SK-N-SH treated with all-trans-retinoic acid at 6 μM for 48 hours (cell line): ENCODE measurements at regions not wholly inside any gene's neighbourhood (a gene's known extent, or its start where the extent isn't known, plus 50 kb on each side); places are given as distances from the start of the nearest gene placed in this dataset.
A peak's percentile ranks its signal among the peaks of the same experiment; 100 is the strongest.

Source experiments
- ATAC-seq: fragments of 200-7000 bp; cut with Tn5 transposase; 3 replicates; pipeline ENCODE4 v1.9.1; 2020; ENCODE audit warnings: mild to moderate bottlenecking, moderate library complexity
- BACH2 ChIP-seq: fragments of 250-450 bp; sonication (Bioruptor Pico); IDR thresholded peaks from 2 replicates; pipeline ENCODE4 v1.9.0; 2021; ENCODE audit warnings: mild to moderate bottlenecking, borderline replicate concordance
- CREB5 ChIP-seq: fragments of 250-450 bp; sonication (Bioruptor Pico); IDR thresholded peaks from 2 replicates; pipeline ENCODE4 v1.5.1; 2020; ENCODE audit warnings: low read depth, mild to moderate bottlenecking, moderate library complexity
- CSDC2 ChIP-seq: fragments of 250-450 bp; sonication (Bioruptor Pico); IDR thresholded peaks from 2 replicates; pipeline ENCODE4 v1.5.0; 2020; ENCODE audit warnings: mild to moderate bottlenecking, moderate library complexity
- ESRRG ChIP-seq: fragments of 250-450 bp; sonication (Bioruptor Pico); IDR thresholded peaks from 2 replicates; pipeline ENCODE4 v1.6.1; 2021; ENCODE audit warnings: mild to moderate bottlenecking
- ISL1 ChIP-seq: fragments of 250-450 bp; sonication (Bioruptor Pico); IDR thresholded peaks from 2 replicates; pipeline ENCODE4 v2.1.2; 2022; ENCODE audit warnings: mild to moderate bottlenecking, moderate library complexity
- OSR1 ChIP-seq: fragments of 250-450 bp; sonication (Bioruptor Pico); IDR thresholded peaks from 2 replicates; pipeline ENCODE4 v1.8.0; 2022; ENCODE audit warnings: moderate library complexity, mild to moderate bottlenecking, inconsistent platforms
- POU6F1 ChIP-seq: fragments of 250-450 bp; sonication (Bioruptor Pico); IDR thresholded peaks from 2 replicates; pipeline ENCODE4 v1.8.0; 2021; ENCODE audit warnings: low read depth, mild to moderate bottlenecking, moderate library complexity, borderline replicate concordance
- RARB ChIP-seq: fragments of 250-450 bp; sonication (Bioruptor Pico); IDR thresholded peaks from 2 replicates; pipeline ENCODE4 v1.8.0; 2021; ENCODE audit warnings: mild to moderate bottlenecking, moderate library complexity
- SNAI2 ChIP-seq: fragments of 250-450 bp; sonication (Bioruptor Pico); IDR thresholded peaks from 2 replicates; pipeline ENCODE4 v1.5.0; 2020; ENCODE audit warnings: mild to moderate bottlenecking, moderate library complexity
- TCF4 ChIP-seq: fragments of 250-450 bp; sonication (Bioruptor Pico); IDR thresholded peaks from 2 replicates; pipeline ENCODE4 v1.8.0; 2021; ENCODE audit warnings: mild to moderate bottlenecking, moderate library complexity, borderline replicate concordance
- TOX ChIP-seq: fragments of 250-450 bp; sonication (Bioruptor Pico); IDR thresholded peaks from 2 replicates; pipeline ENCODE4 v1.8.0; 2021; ENCODE audit warnings: mild to moderate bottlenecking, moderate library complexity, borderline replicate concordance
- ZC3H10 ChIP-seq: fragments of 250-450 bp; sonication (Bioruptor Pico); IDR thresholded peaks from 2 replicates; pipeline ENCODE4 v1.5.1; 2021; ENCODE audit warnings: mild to moderate bottlenecking, moderate library complexity
- ZFP3 ChIP-seq: fragments of 250-450 bp; sonication (Bioruptor Pico); IDR thresholded peaks from 2 replicates; pipeline ENCODE4 v1.5.0; 2020; ENCODE audit warnings: mild to moderate bottlenecking, moderate library complexity
- ZNF565 ChIP-seq: fragments of 450-650 bp; formaldehyde crosslinking; conservative IDR thresholded peaks from 2 replicates; pipeline ENCODE4 v1.5.0; 2020; ENCODE audit warnings: low read depth, mild to moderate bottlenecking, moderate library complexity
- ZNF70 ChIP-seq: fragments of 450-650 bp; formaldehyde crosslinking; IDR thresholded peaks from 2 replicates; pipeline ENCODE4 v1.5.0; 2020; ENCODE audit warnings: mild to moderate bottlenecking, moderate library complexity
- ZNF8 ChIP-seq: fragments of 450-650 bp; formaldehyde crosslinking; IDR thresholded peaks from 2 replicates; pipeline ENCODE4 v1.5.0; 2020; ENCODE audit warnings: mild to moderate bottlenecking, moderate library complexity
- TF ChIP-seq, protein P1 (sequence below): fragments of 250-450 bp; sonication (Bioruptor Pico); IDR thresholded peaks from 2 replicates; pipeline ENCODE4 v1.5.0; 2020; ENCODE audit warnings: mild to moderate bottlenecking, moderate library complexity
- TF ChIP-seq, protein P2 (sequence below): fragments of 250-450 bp; sonication (Bioruptor Pico); IDR thresholded peaks from 2 replicates; pipeline ENCODE4 v1.8.0; 2020; ENCODE audit warnings: mild to moderate bottlenecking, moderate library complexity, borderline replicate concordance

GRCh38 chr10:29689001-29689400 lies 54.2 kb upstream of the SVIL start (continued):
- TF ChIP-seq CSDC2 (CRISPR knock-in tag) = no peak
- no peak for TF ChIP-seq ISL1 (CRISPR knock-in tag)
- no peak for TF ChIP-seq ZNF8 (CRISPR knock-in tag)
- no peak for TF ChIP-seq RARB (CRISPR knock-in tag)
- no peak for TF ChIP-seq ZNF70 (CRISPR knock-in tag)
- no peak for TF ChIP-seq SNAI2 (CRISPR knock-in tag)
- no peak for TF ChIP-seq POU6F1 (CRISPR knock-in tag)

DNA sequence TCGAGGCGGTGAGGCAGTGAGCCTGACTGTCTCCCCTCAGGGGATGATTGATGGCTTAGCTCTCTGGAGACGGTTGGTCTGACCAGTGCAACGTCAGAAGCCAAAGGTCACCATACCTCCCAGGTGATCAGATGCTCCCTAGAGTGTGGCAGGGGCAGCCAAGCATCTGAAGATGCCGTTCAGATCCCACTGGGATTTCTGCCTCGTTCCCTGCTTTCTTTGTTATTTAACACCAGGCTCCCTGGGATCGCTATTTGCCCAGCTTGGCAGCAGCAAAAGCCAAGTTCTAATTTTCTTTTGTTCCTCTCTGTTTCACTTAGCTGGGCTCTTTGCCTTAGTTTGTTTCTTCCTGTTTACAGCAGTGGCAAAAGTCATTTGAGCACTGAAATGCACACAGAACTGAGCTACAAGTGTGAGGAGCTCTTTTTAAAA lies 53.5 kb upstream of the SVIL start:
- TF ChIP-seq, protein P1, sequence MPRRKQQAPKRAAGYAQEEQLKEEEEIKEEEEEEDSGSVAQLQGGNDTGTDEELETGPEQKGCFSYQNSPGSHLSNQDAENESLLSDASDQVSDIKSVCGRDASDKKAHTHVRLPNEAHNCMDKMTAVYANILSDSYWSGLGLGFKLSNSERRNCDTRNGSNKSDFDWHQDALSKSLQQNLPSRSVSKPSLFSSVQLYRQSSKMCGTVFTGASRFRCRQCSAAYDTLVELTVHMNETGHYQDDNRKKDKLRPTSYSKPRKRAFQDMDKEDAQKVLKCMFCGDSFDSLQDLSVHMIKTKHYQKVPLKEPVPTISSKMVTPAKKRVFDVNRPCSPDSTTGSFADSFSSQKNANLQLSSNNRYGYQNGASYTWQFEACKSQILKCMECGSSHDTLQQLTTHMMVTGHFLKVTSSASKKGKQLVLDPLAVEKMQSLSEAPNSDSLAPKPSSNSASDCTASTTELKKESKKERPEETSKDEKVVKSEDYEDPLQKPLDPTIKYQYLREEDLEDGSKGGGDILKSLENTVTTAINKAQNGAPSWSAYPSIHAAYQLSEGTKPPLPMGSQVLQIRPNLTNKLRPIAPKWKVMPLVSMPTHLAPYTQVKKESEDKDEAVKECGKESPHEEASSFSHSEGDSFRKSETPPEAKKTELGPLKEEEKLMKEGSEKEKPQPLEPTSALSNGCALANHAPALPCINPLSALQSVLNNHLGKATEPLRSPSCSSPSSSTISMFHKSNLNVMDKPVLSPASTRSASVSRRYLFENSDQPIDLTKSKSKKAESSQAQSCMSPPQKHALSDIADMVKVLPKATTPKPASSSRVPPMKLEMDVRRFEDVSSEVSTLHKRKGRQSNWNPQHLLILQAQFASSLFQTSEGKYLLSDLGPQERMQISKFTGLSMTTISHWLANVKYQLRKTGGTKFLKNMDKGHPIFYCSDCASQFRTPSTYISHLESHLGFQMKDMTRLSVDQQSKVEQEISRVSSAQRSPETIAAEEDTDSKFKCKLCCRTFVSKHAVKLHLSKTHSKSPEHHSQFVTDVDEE = no peak
- TF ChIP-seq TOX (CRISPR knock-in tag) (no peak), OSR1 (CRISPR knock-in tag) (no peak), ZNF565 (no peak), POU6F1 (CRISPR knock-in tag) (no peak), TCF4 (CRISPR knock-in tag) (no peak), CREB5 (CRISPR knock-in tag) (no peak)
- ATAC-seq = peak; percentile 23; the same call in 2 of the 3 replicates

- ATAC-seq = no peak
Measured at GRCh38 chr10:29687421-29688164, 52.8 kb upstream of the SVIL start.

DNA sequence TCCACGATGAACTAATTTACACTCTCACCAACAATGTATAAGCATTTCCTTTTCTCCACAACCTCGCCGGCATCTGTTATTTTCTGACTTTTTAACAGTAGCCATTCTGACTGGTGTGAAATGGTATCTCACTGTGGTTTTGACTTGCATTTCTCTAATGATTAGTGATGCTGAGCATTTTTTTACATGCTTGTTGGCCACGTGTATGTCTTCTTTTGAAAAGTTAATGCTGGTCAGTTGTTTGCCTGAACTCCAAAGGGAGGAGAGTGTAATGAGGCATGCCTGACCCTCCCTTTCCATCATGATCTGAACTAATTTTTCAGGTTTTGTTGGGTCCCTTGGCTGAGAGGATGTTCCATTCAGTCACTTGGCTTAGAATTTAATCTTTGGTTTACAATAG lies 50.7 kb upstream of the SVIL start:
- ATAC-seq = no peak
- TF ChIP-seq TOX (CRISPR knock-in tag) (no peak), OSR1 (CRISPR knock-in tag) (no peak), TCF4 (CRISPR knock-in tag) (no peak), SNAI2 (CRISPR knock-in tag) (no peak), ZC3H10 (no peak), ZNF70 (CRISPR knock-in tag) (no peak), ZNF565 (no peak), BACH2 (CRISPR knock-in tag) (no peak)
- TF ChIP-seq, protein P1 = no peak
- TF ChIP-seq, protein P2, sequence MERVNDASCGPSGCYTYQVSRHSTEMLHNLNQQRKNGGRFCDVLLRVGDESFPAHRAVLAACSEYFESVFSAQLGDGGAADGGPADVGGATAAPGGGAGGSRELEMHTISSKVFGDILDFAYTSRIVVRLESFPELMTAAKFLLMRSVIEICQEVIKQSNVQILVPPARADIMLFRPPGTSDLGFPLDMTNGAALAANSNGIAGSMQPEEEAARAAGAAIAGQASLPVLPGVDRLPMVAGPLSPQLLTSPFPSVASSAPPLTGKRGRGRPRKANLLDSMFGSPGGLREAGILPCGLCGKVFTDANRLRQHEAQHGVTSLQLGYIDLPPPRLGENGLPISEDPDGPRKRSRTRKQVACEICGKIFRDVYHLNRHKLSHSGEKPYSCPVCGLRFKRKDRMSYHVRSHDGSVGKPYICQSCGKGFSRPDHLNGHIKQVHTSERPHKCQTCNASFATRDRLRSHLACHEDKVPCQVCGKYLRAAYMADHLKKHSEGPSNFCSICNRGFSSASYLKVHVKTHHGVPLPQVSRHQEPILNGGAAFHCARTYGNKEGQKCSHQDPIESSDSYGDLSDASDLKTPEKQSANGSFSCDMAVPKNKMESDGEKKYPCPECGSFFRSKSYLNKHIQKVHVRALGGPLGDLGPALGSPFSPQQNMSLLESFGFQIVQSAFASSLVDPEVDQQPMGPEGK (CRISPR knock-in tag) = no peak

More at GRCh38 chr10:29687421-29688164, 52.8 kb upstream of the SVIL start:
- TF ChIP-seq ESRRG = no peak
- TF ChIP-seq ZFP3 (CRISPR knock-in tag) = no peak
- no peak for TF ChIP-seq ZNF565
- TF ChIP-seq BACH2 (CRISPR knock-in tag) = no peak
- no peak for TF ChIP-seq ISL1 (CRISPR knock-in tag)
- no peak for TF ChIP-seq OSR1 (CRISPR knock-in tag)
